OCI-LY3 (cell line): ENCODE measurements at regions not wholly inside any gene's neighbourhood (a gene's known extent, or its start where the extent isn't known, plus 50 kb on each side); places are given as distances from the start of the nearest gene placed in this dataset.

Experiments used
- CTCF ChIP-seq: fragments of 200-600, 300-600 bp; sonication (generic); IDR thresholded peaks from 2 replicates; pipeline ENCODE4 v1.5.1; 2014; ENCODE audit warnings: antibody characterized with exemption, low read length, low read depth
- EZH2phosphoT487 ChIP-seq: fragments of 200-600 bp; shearing (Covaris generic); IDR thresholded peaks from 2 replicates; pipeline ENCODE4 v1.6.1; 2018; ENCODE audit warnings: antibody characterized with exemption, mixed run types, low read depth

- TF ChIP-seq EZH2phosphoT487 (no peak), CTCF (no peak)
Measured at GRCh38 chr11:110828086-110828485, 115.8 kb upstream of the ARHGAP20 start.
